Calu3 (cell line): ENCODE measurements at regions not wholly inside any gene's neighbourhood (a gene's known extent, or its start where the extent isn't known, plus 50 kb on each side); places are given as distances from the start of the nearest gene placed in this dataset.

Experiments used
- BruUV-seq: library from RNA; stranded (reverse); fragments of 400-500 nt; replicated peaks from 2 replicates; lab custom pipeline; 2021; lab: Mats Ljungman, UMichigan
- CTCF ChIA-PET: fragments of 300-600 bp; sonication (Branson Sonifier 250); formaldehyde crosslinking; loops from one replicate; lab custom pipeline; 2022; ENCODE audit warnings: antibody characterized with exemption; lab: Charles Lee
- DNase-seq: peaks from one replicate; pipeline ENCODE4 v3.0.0; 2022
- H3K27ac Mint-ChIP-seq: one replicate; pipeline ENCODE4 v1.8.0; 2022; ENCODE audit warnings: mixed read lengths; ENCODE audit not compliant: unreplicated experiment
- H3K27me3 Mint-ChIP-seq: one replicate; pipeline ENCODE4 v1.8.0; 2022; ENCODE audit warnings: mixed read lengths; ENCODE audit not compliant: unreplicated experiment
- H3K36me3 Mint-ChIP-seq: one replicate; pipeline ENCODE4 v1.8.0; 2022; ENCODE audit warnings: mild to moderate bottlenecking, moderate library complexity, mixed read lengths; ENCODE audit not compliant: insufficient read depth, unreplicated experiment
- H3K4me1 Mint-ChIP-seq: one replicate; pipeline ENCODE4 v1.8.0; 2022; ENCODE audit warnings: mild to moderate bottlenecking, low read depth, mixed read lengths; ENCODE audit not compliant: unreplicated experiment
- H3K4me3 Mint-ChIP-seq: one replicate; pipeline ENCODE4 v1.8.0; 2022; ENCODE audit warnings: mild to moderate bottlenecking, low read depth, moderate library complexity, mixed read lengths; ENCODE audit not compliant: unreplicated experiment
- H3K9me3 Mint-ChIP-seq: one replicate; pipeline ENCODE4 v1.8.0; 2022; ENCODE audit warnings: low read depth, mixed read lengths; ENCODE audit not compliant: unreplicated experiment
- intact Hi-C: fragments of 100-400 bp; cut with micrococcal nuclease; formaldehyde crosslinking; loops from one replicate; pipeline ENCODE4 v1.10.0; 2022; ENCODE audit not compliant: unreplicated experiment
- TF ChIP-seq, protein P1 (sequence below): fragments of 200-600 bp; IDR thresholded peaks from one replicate; pipeline ENCODE4 v1.8.0; 2022; ENCODE audit warnings: antibody characterized with exemption; ENCODE audit not compliant: unreplicated experiment

DNA sequence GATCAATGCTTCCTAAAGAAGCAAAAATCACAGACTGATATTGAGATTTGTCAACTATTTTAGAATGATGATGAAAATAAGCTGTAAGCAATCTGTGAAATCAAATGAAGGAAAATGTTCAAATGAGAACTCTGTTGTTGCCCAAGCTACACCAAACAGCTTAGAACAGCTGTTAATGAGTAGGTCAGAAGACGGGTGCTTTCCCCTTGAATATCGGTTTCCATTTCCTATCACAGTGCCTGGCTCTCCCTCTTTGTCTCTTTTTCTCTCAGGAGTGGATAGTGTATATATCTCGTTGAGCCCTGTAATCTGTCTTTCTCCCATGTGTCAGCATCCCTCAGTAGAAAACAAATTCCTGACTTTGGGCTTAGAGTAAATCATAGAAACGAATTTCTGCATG, 1592.9 kb upstream of the TENM3 start:
- intact Hi-C loops = no loop called here
- CTCF ChIA-PET = no interaction called here
- no peaks in the 10 kb centered on the region for H3K4me1 Mint-ChIP-seq
- DNase-seq = no peak
- TF ChIP-seq, protein P1, sequence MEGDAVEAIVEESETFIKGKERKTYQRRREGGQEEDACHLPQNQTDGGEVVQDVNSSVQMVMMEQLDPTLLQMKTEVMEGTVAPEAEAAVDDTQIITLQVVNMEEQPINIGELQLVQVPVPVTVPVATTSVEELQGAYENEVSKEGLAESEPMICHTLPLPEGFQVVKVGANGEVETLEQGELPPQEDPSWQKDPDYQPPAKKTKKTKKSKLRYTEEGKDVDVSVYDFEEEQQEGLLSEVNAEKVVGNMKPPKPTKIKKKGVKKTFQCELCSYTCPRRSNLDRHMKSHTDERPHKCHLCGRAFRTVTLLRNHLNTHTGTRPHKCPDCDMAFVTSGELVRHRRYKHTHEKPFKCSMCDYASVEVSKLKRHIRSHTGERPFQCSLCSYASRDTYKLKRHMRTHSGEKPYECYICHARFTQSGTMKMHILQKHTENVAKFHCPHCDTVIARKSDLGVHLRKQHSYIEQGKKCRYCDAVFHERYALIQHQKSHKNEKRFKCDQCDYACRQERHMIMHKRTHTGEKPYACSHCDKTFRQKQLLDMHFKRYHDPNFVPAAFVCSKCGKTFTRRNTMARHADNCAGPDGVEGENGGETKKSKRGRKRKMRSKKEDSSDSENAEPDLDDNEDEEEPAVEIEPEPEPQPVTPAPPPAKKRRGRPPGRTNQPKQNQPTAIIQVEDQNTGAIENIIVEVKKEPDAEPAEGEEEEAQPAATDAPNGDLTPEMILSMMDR = no peak
- H3K27ac Mint-ChIP-seq = no peak overlapping the region
- BruUV-seq = no TSS peak
- no peaks in the 10 kb centered on the region for H3K36me3 Mint-ChIP-seq
- no peak overlapping the region for H3K4me3 Mint-ChIP-seq
- no peaks in the 10 kb centered on the region for H3K27me3 Mint-ChIP-seq
- no peaks in the 10 kb centered on the region for H3K9me3 Mint-ChIP-seq

DNA sequence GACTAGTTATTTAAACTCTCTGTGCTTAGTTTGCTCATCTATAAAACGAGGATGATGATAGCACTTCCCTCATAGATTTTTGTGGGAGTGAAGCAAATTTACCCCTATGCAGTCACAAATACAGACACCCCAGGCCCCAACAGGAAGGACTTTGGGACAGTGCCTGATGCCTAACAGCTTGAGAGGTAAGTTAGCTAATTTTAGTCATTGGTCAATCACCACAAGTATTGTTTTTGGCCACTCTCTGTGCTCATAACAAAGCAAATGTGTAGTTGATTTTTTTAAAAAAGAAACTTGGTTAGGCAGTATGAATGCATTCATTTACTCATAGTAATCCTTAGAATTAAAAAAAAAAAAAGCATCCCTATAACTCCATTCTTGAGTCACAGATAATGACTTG, 1590.7 kb upstream of the TENM3 start:
- H3K4me3 Mint-ChIP-seq = no peak overlapping the region
- intact Hi-C loops = no loop called here
- H3K4me1 Mint-ChIP-seq = no peaks in the 10 kb centered on the region
- H3K36me3 Mint-ChIP-seq = no peaks in the 10 kb centered on the region
- BruUV-seq = no TSS peak
- no peaks in the 10 kb centered on the region for H3K9me3 Mint-ChIP-seq
- TF ChIP-seq, protein P1 = no peak
- CTCF ChIA-PET = no interaction called here
- no peak overlapping the region for H3K27ac Mint-ChIP-seq
- no peak for DNase-seq
- H3K27me3 Mint-ChIP-seq = no peaks in the 10 kb centered on the region

DNA sequence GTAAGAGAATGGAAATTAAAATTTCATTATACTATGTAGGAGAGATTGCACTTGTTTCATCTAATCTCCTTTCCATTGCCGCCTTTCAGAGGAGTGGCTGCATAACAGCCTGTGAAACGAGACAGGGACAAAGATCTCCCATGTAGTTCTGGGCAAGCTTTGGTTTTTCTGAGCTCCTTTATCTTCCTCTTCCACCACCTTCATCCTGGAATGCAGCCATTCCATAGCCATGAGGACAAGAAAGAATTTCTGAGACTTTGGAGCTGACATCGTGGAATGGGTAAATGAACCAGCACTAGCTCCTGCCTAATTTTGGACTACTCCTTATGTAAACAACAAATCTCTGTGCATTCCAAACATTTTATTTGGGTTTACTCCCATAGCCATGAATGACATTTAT, 1587.3 kb upstream of the TENM3 start:
- no peaks in the 10 kb centered on the region for H3K9me3 Mint-ChIP-seq
- no peak overlapping the region for H3K4me3 Mint-ChIP-seq
- CTCF ChIA-PET = no interaction called here
- DNase-seq = no peak
- no TSS peak for BruUV-seq
- H3K4me1 Mint-ChIP-seq = no peaks in the 10 kb centered on the region
- no peaks in the 10 kb centered on the region for H3K27me3 Mint-ChIP-seq
- no peaks in the 10 kb centered on the region for H3K36me3 Mint-ChIP-seq
- intact Hi-C loops = no loop called here
- H3K27ac Mint-ChIP-seq = no peak overlapping the region
- TF ChIP-seq, protein P1 = no peak

DNA sequence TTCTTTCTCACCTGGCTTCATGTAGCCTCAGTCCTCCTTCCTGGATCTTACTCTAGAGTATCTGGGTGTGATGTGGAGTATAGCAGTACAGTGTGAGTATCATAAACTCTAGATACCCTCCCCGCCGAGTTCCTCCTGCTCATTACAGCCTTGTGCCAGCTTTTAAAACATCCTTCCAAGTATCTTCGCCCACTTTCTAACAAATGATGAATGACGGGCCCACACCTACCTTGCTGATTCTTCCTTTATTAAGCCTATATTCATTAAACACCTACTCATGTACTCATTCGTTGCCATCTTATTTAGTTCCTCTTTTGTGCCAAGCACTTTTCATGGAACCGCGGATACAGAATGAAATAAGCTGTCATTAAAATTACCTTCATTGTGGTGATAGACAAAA, 1585.3 kb upstream of the TENM3 start:
- no peaks in the 10 kb centered on the region for H3K27me3 Mint-ChIP-seq
- H3K36me3 Mint-ChIP-seq = no peaks in the 10 kb centered on the region
- CTCF ChIA-PET = no interaction called here
- no peak for DNase-seq
- TF ChIP-seq, protein P1 = no peak
- BruUV-seq = no TSS peak
- no peak overlapping the region for H3K27ac Mint-ChIP-seq
- no peak overlapping the region for H3K4me3 Mint-ChIP-seq
- H3K9me3 Mint-ChIP-seq = no peaks in the 10 kb centered on the region
- intact Hi-C loops = no loop called here
- H3K4me1 Mint-ChIP-seq = no peaks in the 10 kb centered on the region
